Neutrophil (primary cell): ENCODE measurements at regions not wholly inside any gene's neighbourhood (a gene's known extent, or its start where the extent isn't known, plus 50 kb on each side); places are given as distances from the start of the nearest gene placed in this dataset.

Experiments
- H3K27ac ChIP-seq: fragments of 200-600 bp; sonication (generic); 2 replicates; pipeline ENCODE4 v1.5.1; 2016; ENCODE audit warnings: mild to moderate bottlenecking, moderate library complexity
- H3K27me3 ChIP-seq: fragments of 200-600 bp; sonication (generic); 2 replicates; pipeline ENCODE4 v1.6.0; 2016; ENCODE audit warnings: mild to moderate bottlenecking
- H3K36me3 ChIP-seq: fragments of 200-600 bp; sonication (generic); 2 replicates; pipeline ENCODE4 v1.5.1; 2017
- H3K4me1 ChIP-seq, 2 experiments: fragments of 200-600 bp in 1 of 2; sonication (generic) in 1 of 2; 1 replicate in 1 of 2; 2 replicates in 1 of 2; pipeline versions ENCODE4 v1.5.1 to v1.6.1; 2013 to 2016; ENCODE audit warnings: low read depth in 1 of 2, low read length in 1 of 2, mild to moderate bottlenecking in 1 of 2, moderate library complexity in 1 of 2; ENCODE audit not compliant: control insufficient read depth in 1 of 2, insufficient read depth in 1 of 2
- H3K4me3 ChIP-seq, 2 experiments: fragments of 200-600 bp in 1 of 2; sonication (generic) in 1 of 2; 1 replicate in 1 of 2; 2 replicates in 1 of 2; pipeline ENCODE4 v1.5.1; 2013 to 2016; ENCODE audit warnings: low read depth in 1 of 2, low read length in 1 of 2, mild to moderate bottlenecking in 1 of 2, moderate library complexity in 1 of 2
- H3K9me3 ChIP-seq: fragments of 200-600 bp; sonication (generic); 2 replicates; pipeline ENCODE4 v1.5.1; 2016
- TF ChIP-seq, protein P1 (sequence below): fragments of 200-600 bp; sonication (generic); IDR thresholded peaks from 2 replicates; pipeline ENCODE4 v1.5.1; 2016; ENCODE audit warnings: antibody characterized with exemption

DNA sequence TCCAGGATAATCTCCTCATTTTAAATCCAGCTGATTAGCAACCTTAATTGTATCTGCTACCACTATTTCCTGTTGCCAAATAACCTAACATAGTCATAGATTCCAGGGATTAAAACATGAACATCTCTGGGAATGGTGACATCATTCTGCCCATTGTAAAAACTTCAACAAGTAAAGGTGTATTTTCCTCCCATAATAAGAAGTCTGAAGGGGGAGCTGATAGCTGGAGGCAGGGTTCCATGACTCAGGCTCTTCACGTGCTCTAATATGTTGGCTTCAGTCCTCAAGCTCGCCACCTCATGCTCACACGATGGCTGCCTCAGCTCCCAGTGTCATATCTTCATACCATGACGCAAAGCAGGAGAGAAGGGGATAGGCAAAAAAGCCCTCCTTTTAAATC lies 172.0 kb upstream of the VASH1 start:
- Histone ChIP-seq H3K4me1 (no peaks in the 10 kb centered on the region), H3K27ac (no peak overlapping the region), H3K36me3 (no peaks in the 10 kb centered on the region), H3K27me3 (no peaks in the 10 kb centered on the region), H3K4me3 (no peak overlapping the region), H3K9me3 (no peaks in the 10 kb centered on the region)
- TF ChIP-seq, protein P1, sequence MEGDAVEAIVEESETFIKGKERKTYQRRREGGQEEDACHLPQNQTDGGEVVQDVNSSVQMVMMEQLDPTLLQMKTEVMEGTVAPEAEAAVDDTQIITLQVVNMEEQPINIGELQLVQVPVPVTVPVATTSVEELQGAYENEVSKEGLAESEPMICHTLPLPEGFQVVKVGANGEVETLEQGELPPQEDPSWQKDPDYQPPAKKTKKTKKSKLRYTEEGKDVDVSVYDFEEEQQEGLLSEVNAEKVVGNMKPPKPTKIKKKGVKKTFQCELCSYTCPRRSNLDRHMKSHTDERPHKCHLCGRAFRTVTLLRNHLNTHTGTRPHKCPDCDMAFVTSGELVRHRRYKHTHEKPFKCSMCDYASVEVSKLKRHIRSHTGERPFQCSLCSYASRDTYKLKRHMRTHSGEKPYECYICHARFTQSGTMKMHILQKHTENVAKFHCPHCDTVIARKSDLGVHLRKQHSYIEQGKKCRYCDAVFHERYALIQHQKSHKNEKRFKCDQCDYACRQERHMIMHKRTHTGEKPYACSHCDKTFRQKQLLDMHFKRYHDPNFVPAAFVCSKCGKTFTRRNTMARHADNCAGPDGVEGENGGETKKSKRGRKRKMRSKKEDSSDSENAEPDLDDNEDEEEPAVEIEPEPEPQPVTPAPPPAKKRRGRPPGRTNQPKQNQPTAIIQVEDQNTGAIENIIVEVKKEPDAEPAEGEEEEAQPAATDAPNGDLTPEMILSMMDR, result no peak

DNA sequence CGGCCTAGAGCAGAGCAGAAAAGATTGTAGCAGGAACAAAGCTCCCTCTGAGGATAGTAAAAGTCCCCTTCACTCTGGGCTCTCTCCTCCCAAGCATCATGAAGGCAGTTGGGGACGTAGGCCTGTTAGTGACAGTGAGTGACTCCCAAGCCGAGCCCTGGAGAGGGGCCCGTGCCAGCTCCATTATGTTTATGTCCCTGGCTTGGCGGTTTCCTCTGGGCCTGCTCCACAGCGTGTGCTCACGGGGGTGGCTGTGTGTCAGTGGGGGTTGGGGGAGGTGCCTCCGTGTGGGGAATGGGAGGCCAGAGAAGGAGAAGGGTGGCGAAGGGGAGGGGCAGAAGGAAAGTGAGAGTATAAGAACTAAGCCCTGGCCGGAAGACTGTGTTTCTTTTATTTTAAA lies 170.0 kb upstream of the VASH1 start:
- no peaks in the 10 kb centered on the region for H3K36me3 ChIP-seq
- H3K4me1 ChIP-seq, result no peaks in the 10 kb centered on the region
- TF ChIP-seq, protein P1, result no peak
- H3K9me3 ChIP-seq, result no peaks in the 10 kb centered on the region
- H3K27me3 ChIP-seq, result no peaks in the 10 kb centered on the region
- H3K4me3 ChIP-seq, result no peak overlapping the region
- H3K27ac ChIP-seq, result no peak overlapping the region

DNA sequence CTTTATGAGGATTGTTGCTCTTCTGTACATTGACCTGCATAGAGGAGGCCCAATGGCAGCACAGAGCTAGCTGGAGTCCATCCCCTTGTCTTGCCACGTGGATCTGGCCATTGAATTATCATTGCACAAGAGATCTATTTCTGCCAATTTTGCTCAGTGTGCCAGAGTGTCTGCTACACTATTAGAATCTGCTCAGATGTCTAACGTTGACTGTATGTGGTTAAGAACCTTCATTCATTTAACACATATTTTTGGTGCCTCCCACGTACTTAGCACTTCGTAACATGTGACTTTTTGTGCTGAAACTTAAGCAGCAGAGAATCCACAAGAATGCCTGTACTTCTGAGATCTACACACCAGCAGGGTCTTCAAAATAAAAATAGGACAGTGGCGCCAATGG lies 166.0 kb upstream of the VASH1 start:
- Histone ChIP-seq H3K4me1 (no peaks in the 10 kb centered on the region), H3K4me3 (no peak overlapping the region), H3K36me3 (no peaks in the 10 kb centered on the region), H3K27me3 (no peaks in the 10 kb centered on the region), H3K9me3 (no peaks in the 10 kb centered on the region), H3K27ac (no peak overlapping the region)
- TF ChIP-seq, protein P1, result no peak

DNA sequence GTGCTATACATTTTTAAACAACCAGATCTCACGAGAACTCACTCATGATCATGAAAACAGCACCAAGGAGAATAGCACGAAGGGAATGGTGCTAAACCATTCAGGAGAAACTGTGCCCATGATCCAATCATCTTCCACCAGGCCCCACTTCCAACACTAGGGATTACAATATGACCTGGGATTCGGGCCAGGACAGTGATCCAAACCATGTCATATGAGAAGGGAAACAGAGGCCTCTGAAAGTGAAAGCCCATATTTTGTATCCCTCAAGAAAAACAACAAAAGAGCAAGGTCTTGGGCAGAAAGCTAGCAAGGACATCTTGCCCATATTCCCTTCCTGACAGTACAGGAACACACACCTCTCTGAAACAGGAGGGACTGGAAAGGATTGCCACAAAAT lies 163.9 kb upstream of the VASH1 start:
- Histone ChIP-seq H3K27ac (no peak overlapping the region), H3K27me3 (no peaks in the 10 kb centered on the region), H3K4me3 (no peak overlapping the region), H3K36me3 (no peaks in the 10 kb centered on the region), H3K4me1 (no peaks in the 10 kb centered on the region), H3K9me3 (no peaks in the 10 kb centered on the region)
- TF ChIP-seq, protein P1, result no peak

DNA sequence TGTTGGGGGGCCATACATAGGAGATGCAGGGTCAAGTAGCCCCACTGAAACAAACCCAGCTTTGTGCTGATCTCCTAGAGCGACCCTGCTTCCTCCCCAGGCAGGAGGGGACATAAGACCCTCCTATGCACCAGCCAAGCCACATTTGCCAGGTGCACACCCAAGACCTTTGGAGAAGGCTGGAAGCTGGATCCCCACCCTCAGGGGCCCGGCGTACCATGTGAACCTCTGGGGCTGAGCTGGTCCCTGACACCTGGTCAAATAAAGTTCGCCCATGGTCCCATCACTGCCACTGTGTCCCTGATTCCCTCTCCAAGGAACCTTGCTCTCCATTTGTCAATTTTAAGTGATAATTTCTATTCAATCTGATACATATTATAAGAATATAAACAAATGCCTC lies 162.1 kb upstream of the VASH1 start:
- no peaks in the 10 kb centered on the region for H3K27me3 ChIP-seq
- TF ChIP-seq, protein P1, result no peak
- no peak overlapping the region for H3K27ac ChIP-seq
- H3K36me3 ChIP-seq, result no peaks in the 10 kb centered on the region
- H3K4me1 ChIP-seq, result no peaks in the 10 kb centered on the region
- H3K4me3 ChIP-seq, result no peak overlapping the region
- no peaks in the 10 kb centered on the region for H3K9me3 ChIP-seq
